GM18907 (cell line): ENCODE measurements at regions not wholly inside any gene's neighbourhood (a gene's known extent, or its start where the extent isn't known, plus 50 kb on each side); places are given as distances from the start of the nearest gene placed in this dataset.

Experiments
- ATAC-seq: cut with Tn5 transposase; IDR thresholded peaks from one replicate; pipeline ENCODE4 v1.9.1; 2021; ENCODE audit warnings: mild to moderate bottlenecking, moderate library complexity; ENCODE audit not compliant: unreplicated experiment

- no peak for ATAC-seq
These were observed 83.3 kb downstream of the EDEM1 start for GRCh38 chr3:5270666-5271371.

- ATAC-seq: no peak
These were observed 83.8 kb downstream of the EDEM1 start for GRCh38 chr3:5271372-5271683.

DNA sequence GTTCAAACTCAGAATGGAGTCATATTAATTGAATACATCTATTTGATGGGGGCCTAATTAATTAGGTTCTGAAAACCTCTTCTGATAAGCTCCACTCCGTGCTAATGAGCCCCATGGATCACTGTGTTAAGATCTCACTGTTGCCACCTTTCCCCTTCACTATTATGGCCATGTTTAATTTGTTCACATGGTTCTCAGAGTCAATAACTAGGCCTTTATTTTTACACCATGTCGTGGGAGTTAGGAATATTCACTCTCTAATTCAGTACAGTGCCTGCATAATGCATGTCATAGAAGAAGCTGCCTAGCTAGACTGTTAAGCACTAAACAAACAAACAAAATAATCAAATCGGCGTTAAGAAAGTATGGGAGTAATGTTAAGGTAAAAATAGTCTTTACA lies 84.9 kb downstream of the EDEM1 start:
- no peak for ATAC-seq

DNA sequence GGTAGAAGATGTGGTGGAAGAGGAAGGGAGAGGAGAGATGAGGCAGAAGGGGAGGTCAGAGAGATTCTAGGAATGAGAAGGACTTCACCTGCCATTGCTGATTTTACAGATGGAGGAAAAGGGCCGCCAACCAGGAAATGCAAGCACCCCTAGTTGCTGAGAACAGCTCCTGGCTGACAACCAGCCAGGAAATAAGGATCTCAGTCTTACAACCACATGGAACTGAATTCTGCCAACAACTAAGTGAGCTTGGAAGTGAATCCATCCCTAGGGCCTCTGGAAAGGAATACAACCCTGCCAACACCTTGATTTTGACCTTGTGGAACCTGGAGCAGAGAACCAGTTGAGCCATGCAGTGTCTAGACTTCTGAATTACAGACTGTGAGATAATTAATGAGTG lies 86.6 kb downstream of the EDEM1 start:
- no peak for ATAC-seq

- no peak for ATAC-seq
These were observed 88.0 kb downstream of the EDEM1 start for GRCh38 chr3:5275529-5275928.

DNA sequence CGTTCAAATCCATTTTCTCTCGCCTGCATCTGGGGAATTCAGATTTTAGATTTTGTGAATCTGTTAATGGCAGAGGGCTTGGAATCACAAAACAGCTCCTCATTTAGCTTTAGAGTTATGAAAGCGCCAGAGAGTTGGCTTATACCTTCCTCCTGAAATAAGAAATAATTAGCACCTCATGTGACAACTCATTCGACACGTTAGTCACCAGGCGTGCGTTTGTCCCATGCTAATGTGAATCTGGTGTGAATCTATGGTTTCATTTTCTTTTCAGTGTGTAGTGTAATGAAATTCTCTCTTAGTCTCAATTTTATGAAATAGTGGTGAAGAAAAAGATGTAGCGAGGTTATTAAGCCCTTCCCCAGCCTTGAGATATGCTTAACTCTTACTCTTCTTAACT lies 89.4 kb downstream of the EDEM1 start:
- no peak for ATAC-seq

- no peak for ATAC-seq
These were observed 90.2 kb downstream of the EDEM1 start for GRCh38 chr3:5277612-5278236.

- no peak for ATAC-seq
These were observed 91.2 kb downstream of the EDEM1 start for GRCh38 chr3:5278666-5279065.

GRCh38 chr3:5282703-5283102 lies 95.2 kb downstream of the EDEM1 start:
- ATAC-seq: no peak

DNA sequence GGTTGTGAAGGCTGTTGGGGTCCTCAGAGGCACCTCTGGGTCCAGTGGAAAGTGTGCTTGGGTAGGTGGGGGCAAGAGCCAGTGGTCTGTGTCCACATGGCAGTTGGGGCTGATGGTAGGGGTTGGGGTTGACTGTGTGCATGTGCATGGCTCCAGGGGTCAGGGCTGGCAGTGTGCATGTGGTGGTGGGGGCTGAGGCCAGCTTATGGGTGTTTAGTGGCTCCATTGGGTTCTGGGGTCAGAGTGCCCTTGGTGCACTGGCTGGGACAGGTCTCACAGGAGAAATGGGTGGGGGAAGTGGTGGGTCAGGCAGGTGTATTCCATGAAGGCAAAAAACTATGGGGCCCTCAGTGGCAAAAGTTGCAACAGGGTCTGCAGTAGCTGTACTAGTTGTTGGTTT lies 97.9 kb downstream of the EDEM1 start:
- no peak for ATAC-seq

DNA sequence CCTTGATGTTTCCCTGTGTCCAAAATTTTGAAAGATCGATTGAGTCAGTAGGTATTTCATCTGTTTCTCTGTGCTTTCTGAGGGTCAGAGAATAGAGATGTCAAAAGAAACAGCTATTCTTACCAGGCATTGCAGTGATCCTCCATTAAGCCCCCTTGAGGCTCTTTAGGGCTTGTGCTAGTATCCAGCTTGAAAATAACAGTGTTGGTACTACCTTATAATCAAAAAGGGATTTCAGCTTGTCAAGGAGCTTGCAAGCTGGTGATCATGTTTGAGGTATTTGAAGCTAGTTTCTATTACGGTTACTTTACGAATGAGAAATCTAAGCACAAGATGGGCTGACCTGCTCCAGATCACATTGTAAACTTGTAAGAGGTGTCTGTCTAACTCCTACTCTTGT lies 103.4 kb downstream of the EDEM1 start:
- ATAC-seq: no peak

DNA sequence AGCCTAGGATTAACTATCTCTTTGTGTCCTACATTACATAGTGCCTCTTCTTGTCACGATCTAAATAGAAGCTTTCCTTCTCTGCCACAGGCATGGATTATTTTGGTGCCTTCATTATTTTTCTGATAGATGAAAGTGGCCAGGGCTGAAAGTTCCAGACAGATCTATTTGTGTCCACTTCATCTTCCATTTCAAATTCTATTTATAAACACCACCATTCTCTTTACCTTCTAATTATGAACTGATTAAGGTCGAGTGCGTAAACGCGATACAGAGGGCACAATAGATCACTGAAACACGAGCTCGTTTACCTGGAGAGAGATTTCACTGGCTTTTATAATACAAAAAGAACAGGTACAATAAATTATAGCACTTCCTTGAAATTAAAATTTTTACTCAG lies 105.0 kb downstream of the EDEM1 start:
- no peak for ATAC-seq

DNA sequence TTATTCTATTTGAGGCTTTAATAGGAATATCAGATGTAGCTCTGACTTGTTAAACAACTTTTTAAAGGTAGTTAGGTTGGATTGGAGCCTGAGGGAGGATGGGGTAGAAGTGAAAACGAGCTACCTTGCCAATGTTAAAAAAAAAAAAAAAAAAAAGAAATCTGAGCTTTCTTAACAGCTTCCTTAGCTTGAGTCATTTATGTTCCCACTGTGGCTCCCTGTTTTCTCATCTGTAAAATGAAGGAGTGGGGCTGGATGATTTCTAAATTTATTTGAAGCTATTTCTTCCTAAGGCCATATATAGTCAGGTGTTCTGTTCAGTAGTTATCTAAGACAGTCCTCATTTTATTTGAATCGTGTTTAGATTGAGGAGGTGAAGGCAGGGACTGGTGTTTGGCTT lies 105.7 kb downstream of the EDEM1 start:
- ATAC-seq: no peak

GRCh38 chr3:5294356-5294755 lies 106.8 kb downstream of the EDEM1 start:
- no peak for ATAC-seq

DNA sequence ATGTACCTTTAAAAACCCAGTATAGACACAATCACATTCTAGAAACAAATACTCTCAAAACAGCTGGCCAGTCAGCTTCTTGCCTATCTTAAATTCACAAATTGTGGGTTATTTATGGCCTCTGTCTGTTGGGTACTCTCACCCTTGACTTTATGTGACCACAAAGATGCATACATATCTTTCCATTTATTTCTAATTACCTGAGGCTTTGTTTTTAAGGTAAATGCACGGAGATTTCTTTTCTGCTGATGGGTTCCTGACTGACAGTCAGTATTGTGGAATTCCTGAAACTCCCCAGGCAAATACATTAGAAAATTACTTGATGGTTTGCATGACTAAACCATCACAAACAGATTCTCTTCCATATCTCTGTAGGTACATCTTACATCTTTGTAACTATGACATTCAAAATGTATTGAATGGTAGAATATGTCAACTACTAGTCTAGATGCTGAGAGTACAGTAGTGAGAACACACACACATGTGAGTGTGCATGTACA lies 107.7 kb downstream of the EDEM1 start:
- no peak for ATAC-seq

GRCh38 chr3:5296362-5296761 lies 108.9 kb downstream of the EDEM1 start:
- no peak for ATAC-seq

DNA sequence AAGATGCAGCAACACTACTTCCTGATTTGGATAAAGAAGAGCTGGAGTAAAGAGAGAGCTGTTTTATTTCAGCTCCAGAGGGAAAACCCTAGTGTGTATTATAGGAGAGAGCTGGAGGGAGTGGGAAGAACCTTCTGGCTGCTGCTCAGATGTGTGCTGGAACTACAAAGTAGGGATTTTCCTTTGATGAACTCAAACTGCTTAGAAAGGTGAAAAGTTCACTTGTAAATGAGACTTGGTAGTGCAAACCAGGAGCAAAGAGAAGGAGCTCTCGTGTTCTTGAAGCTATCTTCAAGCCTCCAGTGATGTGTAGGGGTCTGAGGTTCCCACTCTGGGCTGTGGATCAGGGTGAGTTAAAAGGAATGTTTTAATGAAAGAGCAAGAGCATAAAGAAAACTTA lies 110.4 kb downstream of the EDEM1 start:
- ATAC-seq: peak; percentile 13

DNA sequence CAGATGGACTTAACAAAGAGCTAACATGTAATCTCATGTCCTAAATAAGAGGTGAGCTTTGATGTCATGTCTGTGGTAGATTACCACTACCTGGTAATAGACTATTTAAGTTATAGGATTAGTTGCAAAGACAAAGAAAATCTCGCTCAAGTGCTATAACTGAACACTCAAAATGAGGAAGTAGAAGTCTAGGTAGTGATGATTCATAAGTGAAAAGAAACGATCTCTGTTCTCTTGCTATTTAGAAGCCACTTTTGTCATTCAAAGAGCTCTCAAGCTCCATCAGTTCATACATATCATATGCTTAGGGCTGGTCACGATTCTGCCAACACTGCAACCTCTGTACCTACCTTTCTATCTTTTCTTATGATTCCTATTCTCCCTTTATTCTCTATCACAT lies 110.9 kb downstream of the EDEM1 start:
- ATAC-seq: peak; percentile 99

GRCh38 chr3:5299161-5299560 lies 111.7 kb downstream of the EDEM1 start:
- ATAC-seq: no peak

DNA sequence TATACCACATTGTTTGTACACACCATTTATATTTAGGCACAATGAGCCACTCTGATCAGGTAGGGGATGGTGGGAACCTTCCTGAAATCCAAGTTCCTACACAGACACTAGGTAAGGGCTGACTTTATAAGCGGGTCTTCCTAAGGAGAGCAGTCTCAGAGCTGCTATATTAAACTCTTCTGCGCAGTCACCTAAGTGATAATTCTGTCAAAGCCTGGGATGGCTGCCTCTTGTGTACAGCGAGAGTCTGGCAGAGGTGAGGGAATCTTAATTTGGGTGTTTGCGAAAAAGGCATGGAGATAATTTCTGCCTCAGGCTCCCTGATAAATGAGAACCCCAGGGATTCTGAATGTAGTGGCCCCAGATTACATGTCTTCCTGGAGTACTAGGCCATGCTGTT lies 113.1 kb downstream of the EDEM1 start:
- ATAC-seq: no peak

- no peak for ATAC-seq
These were observed 114.3 kb downstream of the EDEM1 start for GRCh38 chr3:5301651-5302297.

GRCh38 chr3:5302661-5303060 lies 115.2 kb downstream of the EDEM1 start:
- ATAC-seq: no peak
